GM18909 (cell line): ENCODE measurements at regions not wholly inside any gene's neighbourhood (a gene's known extent, or its start where the extent isn't known, plus 50 kb on each side); places are given as distances from the start of the nearest gene placed in this dataset.

Experiments used
- ATAC-seq: cut with Tn5 transposase; IDR thresholded peaks from one replicate; pipeline ENCODE4 v1.9.1; 2021; ENCODE audit warnings: mild to moderate bottlenecking; ENCODE audit not compliant: unreplicated experiment, poor library complexity

DNA sequence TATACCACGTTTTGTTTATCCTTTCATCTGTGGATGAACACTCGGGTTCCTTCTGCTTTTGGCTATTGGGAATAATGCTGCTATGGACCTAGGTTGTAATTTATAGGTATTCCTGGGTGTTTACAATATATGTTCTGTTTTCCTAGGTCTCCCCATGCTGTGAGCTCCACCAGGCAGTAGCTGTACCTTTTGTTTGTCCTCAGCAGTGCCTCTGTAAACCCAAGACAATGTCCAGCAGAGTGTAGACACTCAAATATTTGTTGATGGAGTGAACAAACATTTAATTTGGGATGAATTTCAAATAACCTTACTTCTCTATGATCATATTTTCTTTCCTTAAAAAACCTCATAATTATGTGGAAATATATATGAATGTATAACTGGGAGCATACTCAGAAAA lies 259.5 kb upstream of the BOD1L1 start:
- no peak for ATAC-seq

DNA sequence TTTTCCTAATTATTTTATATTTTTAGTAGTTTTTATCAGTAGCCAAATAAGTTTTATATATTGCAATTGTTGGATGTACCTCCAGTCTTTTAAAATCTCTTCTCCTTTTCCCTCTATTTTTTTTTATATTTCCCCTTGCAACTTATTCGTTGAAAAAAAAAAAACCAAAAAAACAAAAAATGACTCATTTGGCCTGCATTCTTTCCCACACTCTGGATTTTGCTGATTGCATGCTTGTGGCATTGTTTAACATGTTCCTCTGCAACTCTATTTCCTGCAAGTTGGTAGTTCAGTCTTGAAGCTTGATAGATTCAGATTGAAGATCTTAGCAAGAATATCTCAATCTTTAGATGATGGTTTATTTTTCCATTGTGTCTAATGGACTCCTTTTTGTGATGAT lies 260.6 kb upstream of the BOD1L1 start:
- ATAC-seq: no peak

GRCh38 chr4:13891544-13891939 lies 264.0 kb upstream of the BOD1L1 start:
- no peak for ATAC-seq

- no peak for ATAC-seq
Measured at GRCh38 chr4:13892739-13893105, 265.2 kb upstream of the BOD1L1 start.

- no peak for ATAC-seq
Measured at GRCh38 chr4:13893211-13893610, 265.7 kb upstream of the BOD1L1 start.

DNA sequence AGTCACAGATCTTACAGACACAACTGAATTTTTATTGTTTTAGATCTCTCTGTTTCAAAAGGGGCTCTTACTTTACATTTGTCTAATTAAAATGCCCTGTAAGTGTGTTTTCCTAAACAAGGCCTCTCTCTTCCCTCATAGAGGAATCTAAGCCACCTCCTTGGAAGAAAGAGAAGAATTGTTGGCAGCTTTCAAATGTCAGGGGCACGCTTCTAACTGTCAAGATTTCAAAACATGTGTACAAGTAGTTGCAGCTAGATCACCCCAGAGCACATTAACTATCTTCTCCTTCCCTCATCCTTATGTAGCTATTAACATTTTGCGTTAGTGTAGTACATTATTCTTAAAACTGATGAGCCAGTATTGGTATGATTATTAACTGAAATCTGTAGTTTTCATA lies 266.5 kb upstream of the BOD1L1 start:
- ATAC-seq: no peak

DNA sequence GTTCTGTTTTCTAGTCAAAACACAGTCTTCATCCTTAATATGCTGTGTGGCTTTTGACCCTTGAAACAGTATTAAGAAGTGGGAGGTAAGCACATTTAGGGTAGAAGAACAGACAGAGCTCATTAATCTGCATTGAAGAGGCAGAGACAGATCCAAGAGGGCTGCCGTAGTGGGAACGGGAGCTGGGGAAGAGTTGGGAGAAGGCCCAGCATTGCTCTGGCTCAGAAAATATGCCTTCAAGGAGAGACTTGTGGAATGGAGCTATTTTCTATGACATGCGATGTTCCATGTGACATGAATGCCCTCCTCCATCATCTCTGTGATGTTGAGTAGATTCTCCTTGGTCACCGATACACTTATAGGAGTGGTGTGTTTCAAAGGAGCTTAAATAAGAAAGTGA lies 273.3 kb upstream of the BOD1L1 start:
- no peak for ATAC-seq

GRCh38 chr4:13902146-13902545 lies 274.6 kb upstream of the BOD1L1 start:
- no peak for ATAC-seq

GRCh38 chr4:13903061-13903460 lies 275.5 kb upstream of the BOD1L1 start:
- ATAC-seq: no peak

GRCh38 chr4:13903901-13904300 lies 276.4 kb upstream of the BOD1L1 start:
- no peak for ATAC-seq

- ATAC-seq: no peak
Measured at GRCh38 chr4:13905543-13905942, 278.0 kb upstream of the BOD1L1 start.

DNA sequence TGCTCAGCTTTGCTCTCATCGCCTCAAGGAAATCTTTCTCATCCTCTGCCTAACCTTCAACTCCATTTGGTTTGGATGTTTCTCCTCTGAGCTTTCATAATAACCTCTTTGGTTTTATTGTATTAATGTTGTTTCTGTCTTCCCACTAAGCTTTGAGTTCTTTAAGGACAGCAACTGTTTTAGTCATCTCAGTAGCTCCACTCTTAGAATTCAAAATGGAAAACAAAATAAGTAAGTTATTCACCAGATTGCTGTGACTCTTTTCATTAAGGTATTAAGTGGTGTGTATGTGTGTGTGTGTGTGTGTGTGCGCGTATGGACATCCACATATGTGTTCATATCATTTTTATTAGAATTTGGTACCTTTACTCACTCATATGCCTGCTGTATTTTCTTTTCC lies 279.2 kb upstream of the BOD1L1 start:
- no peak for ATAC-seq

GRCh38 chr4:13907255-13907751 lies 279.8 kb upstream of the BOD1L1 start:
- no peak for ATAC-seq

DNA sequence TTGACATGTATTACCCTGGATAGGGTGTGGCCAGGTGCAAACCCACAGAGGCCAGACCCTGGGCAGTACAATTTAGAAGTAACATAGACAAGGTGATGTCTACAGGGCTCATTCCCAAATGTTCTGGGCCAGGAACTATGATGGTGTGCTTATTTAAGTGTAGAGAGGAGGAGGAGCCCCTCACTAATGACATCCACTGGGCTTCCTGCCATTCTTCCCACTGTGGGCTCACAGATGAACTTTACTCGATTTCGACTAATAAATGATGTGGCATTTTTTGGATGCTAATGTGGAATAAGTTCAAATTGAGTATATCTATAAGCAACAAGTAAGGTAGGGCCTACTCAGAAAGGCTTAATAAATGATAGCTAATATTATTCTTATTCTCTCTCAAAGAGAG lies 280.9 kb upstream of the BOD1L1 start:
- no peak for ATAC-seq

GRCh38 chr4:13910556-13910955 lies 283.0 kb upstream of the BOD1L1 start:
- ATAC-seq: no peak

DNA sequence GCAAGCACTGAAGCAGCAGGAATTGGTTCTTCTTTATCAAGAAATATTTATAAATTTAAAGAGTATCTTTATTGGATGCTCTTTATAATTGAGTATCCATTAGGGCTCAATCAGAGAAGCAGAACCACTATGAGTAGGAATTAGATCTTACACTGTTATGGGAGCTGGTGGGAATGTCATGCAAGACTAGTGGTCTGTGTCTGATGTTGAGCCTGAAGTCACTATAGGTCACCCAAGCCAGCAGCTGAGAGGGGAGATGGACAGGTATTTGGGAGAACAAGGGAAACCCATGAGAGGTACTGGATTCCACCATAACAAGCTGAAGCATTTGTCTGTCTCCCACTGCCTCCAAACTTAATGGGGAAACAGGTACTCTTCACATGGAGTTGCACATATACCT lies 283.7 kb upstream of the BOD1L1 start:
- ATAC-seq: no peak

DNA sequence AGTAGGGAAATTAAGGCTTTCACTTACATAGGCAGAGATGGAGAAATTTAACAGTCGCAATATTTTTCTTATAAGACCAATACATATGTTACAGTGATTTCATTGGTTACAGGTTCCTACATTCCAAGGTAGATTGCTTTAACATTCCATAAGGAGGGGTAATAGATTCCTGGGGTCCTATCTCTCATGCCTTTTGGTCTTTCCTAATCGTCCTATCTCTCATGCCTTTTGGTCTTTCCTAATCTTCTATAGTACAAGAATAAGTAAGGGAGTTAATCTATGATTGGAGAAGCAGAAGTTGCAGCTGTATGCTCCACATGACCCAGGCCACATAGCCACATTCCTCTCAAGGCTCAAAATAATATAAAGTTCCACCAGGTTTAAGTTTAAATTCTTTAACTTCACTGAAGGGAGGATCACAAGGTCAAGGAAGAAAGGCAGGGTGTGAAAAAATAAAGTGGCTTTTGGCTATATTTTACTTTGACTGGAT lies 285.0 kb upstream of the BOD1L1 start:
- no peak for ATAC-seq

- ATAC-seq: no peak
Measured at GRCh38 chr4:13912966-13913365, 285.4 kb upstream of the BOD1L1 start.

DNA sequence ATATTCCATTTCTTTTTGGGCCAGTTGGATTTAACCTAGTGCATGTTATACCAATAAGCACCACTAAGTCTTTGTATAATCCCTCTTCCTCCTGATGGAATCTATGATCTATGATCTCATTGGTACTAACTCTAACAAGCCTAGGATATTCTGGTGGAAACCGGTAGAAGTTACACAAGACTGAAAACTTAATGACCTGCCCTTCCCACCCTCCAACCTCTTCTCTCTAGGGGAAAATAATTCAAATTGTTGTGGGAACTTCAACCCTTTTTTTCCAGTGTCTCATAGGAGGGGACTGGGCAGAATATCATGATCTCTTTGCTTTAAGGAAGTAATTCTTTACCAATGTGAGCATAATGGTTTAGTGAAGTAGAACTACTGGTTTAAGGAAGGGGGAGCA lies 289.5 kb upstream of the BOD1L1 start:
- no peak for ATAC-seq

DNA sequence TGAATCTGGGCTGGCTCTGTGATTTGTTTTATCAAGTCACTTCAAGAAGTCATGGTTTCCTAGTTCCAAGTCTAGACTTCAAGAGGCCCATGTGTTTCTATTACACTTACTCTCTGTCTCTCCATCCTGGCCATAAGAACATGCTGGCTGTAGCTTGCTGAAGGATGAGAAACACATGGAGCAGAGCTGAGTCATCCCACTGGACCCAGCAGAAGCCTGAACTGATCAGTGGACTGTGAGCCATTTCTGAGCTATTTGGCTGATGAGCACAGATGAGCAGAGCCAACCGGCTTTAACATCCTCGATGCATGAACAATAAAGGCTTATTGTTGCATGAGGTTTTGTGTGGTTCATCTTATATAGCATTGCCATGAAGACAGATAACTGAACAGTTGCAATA lies 290.6 kb upstream of the BOD1L1 start:
- ATAC-seq: no peak

DNA sequence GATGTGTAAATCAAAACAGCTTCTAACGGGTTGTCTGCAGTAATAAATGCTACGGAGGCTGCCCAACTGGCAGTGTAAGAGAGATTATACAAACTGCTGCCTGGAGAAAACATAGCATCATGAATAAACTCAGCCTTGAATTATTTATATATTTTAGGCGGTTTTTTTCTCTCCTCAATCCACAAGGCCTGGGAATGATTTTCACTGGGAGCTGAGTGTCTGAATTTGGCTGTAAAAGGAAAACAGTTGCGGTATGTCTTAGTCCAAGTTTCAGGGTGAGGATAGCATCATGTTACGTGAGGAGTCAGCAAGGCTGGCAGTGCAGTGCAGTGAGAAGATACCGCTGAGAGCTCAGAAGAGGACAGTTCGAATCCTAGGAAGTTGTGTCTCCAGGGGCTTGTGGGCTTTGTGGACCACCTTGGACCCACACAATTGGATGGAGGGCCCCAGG lies 291.5 kb upstream of the BOD1L1 start:
- no peak for ATAC-seq

- ATAC-seq: no peak
Measured at GRCh38 chr4:13920111-13920875, 292.8 kb upstream of the BOD1L1 start.
